CD4-positive, alpha-beta T cell treated with Interleukin-6 at 100 ng/mL for 8 hours (primary cell): ENCODE measurements at regions not wholly inside any gene's neighbourhood (a gene's known extent, or its start where the extent isn't known, plus 50 kb on each side); places are given as distances from the start of the nearest gene placed in this dataset.

Experiments
- DNase-seq: peaks from one replicate; pipeline ENCODE4 v3.0.0-alpha.2; 2020; ENCODE audit warnings: mixed read lengths, low spot score

- DNase-seq = no peak
Observed at GRCh38 chr18:73315381-73315780, 447.6 kb upstream of the NETO1 start.

- DNase-seq = no peak
Observed at GRCh38 chr18:73313476-73313875, 445.7 kb upstream of the NETO1 start.

GRCh38 chr18:73296686-73297085 lies 428.9 kb upstream of the NETO1 start:
- no peak for DNase-seq

- DNase-seq = no peak
Observed at GRCh38 chr18:73292156-73292555, 424.4 kb upstream of the NETO1 start.

GRCh38 chr18:73288813-73289212 lies 421.0 kb upstream of the NETO1 start:
- no peak for DNase-seq

- no peak for DNase-seq
Observed at GRCh38 chr18:73286584-73286983, 418.8 kb upstream of the NETO1 start.

- DNase-seq = no peak
Observed at GRCh38 chr18:73283788-73284187, 416.0 kb upstream of the NETO1 start.

- no peak for DNase-seq
Observed at GRCh38 chr18:73283032-73283431, 415.2 kb upstream of the NETO1 start.

GRCh38 chr18:73279498-73279897 lies 411.7 kb upstream of the NETO1 start:
- no peak for DNase-seq

GRCh38 chr18:73274812-73275621 lies 407.2 kb upstream of the NETO1 start:
- no peak for DNase-seq

GRCh38 chr18:73270920-73271634 lies 403.3 kb upstream of the NETO1 start:
- no peak for DNase-seq

- no peak for DNase-seq
Observed at GRCh38 chr18:73264562-73264921, 396.8 kb upstream of the NETO1 start.

- DNase-seq = no peak
Observed at GRCh38 chr18:73261923-73262322, 394.1 kb upstream of the NETO1 start.

- no peak for DNase-seq
Observed at GRCh38 chr18:73261243-73261642, 393.5 kb upstream of the NETO1 start.

- DNase-seq = no peak
Observed at GRCh38 chr18:73258375-73259087, 390.7 kb upstream of the NETO1 start.

GRCh38 chr18:73254564-73254963 lies 386.8 kb upstream of the NETO1 start:
- no peak for DNase-seq

GRCh38 chr18:73249030-73249429 lies 381.2 kb upstream of the NETO1 start:
- no peak for DNase-seq

- no peak for DNase-seq
Observed at GRCh38 chr18:73246763-73247162, 379.0 kb upstream of the NETO1 start.

GRCh38 chr18:73245345-73245744 lies 377.6 kb upstream of the NETO1 start:
- DNase-seq = no peak

- no peak for DNase-seq
Observed at GRCh38 chr18:73244401-73244800, 376.6 kb upstream of the NETO1 start.

- no peak for DNase-seq
Observed at GRCh38 chr18:73240899-73241298, 373.1 kb upstream of the NETO1 start.

GRCh38 chr18:73235921-73236320 lies 368.1 kb upstream of the NETO1 start:
- DNase-seq = no peak

- DNase-seq = no peak
Observed at GRCh38 chr18:73235491-73235890, 367.7 kb upstream of the NETO1 start.
